ENCODE measurements at regions not wholly inside any gene's neighbourhood (a gene's known extent, or its start where the extent isn't known, plus 50 kb on each side); places are given as distances from the start of the nearest gene placed in this dataset.

DNA sequence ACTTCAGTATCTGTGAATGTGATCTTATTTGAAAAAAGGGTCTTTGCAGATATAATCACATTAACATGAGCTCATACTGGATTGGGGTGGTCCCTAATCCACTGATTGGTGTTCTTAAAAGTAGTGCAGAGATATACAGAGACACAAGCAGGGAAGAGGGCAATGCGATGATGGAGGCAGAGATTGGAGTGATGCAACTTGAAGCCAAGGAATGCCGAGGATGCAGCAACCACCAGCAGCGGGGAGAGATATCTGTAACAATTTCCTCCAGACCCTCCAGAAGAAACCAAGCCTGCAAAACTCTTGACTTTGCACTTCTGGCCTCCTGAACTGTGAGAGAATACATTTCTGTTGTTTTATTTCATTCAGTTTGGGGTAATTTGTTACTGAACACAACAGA lies 171.0 kb upstream of the MBNL1 start:
- intact Hi-C loops (cut with DNase I): no loop called here
- H3K4me1 ChIP-seq: peaks cover 0 to 11% (median 5%) of the 10 kb centered on the region in 3 donors
- WGBS, 2 donors: 73 to 90% methylated on average over 3 of the region's 3 CpGs
- H3K27ac ChIP-seq: no peak overlapping the region
- H3K4me3 ChIP-seq: no peak overlapping the region
- H3K9me3 ChIP-seq: no peaks in the 10 kb centered on the region
- H3K27me3 ChIP-seq: no peaks in the 10 kb centered on the region
- TF ChIP-seq, protein P1, sequence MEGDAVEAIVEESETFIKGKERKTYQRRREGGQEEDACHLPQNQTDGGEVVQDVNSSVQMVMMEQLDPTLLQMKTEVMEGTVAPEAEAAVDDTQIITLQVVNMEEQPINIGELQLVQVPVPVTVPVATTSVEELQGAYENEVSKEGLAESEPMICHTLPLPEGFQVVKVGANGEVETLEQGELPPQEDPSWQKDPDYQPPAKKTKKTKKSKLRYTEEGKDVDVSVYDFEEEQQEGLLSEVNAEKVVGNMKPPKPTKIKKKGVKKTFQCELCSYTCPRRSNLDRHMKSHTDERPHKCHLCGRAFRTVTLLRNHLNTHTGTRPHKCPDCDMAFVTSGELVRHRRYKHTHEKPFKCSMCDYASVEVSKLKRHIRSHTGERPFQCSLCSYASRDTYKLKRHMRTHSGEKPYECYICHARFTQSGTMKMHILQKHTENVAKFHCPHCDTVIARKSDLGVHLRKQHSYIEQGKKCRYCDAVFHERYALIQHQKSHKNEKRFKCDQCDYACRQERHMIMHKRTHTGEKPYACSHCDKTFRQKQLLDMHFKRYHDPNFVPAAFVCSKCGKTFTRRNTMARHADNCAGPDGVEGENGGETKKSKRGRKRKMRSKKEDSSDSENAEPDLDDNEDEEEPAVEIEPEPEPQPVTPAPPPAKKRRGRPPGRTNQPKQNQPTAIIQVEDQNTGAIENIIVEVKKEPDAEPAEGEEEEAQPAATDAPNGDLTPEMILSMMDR (IDR thresholded peaks at IDR 0.05): no peak
- no peak for TF ChIP-seq POLR2A (IDR thresholded peaks at IDR 0.05)
- DNase-seq: no peak
- H3K36me3 ChIP-seq: no peaks in the 10 kb centered on the region

GRCh38 chr3:152100491-152101132 lies 168.1 kb upstream of the MBNL1 start:
- no peaks in the 10 kb centered on the region for H3K36me3 ChIP-seq
- 73 to 83% methylated on average over 3 of the region's 3 CpGs for WGBS, 2 donors
- DNase-seq: no peak
- TF ChIP-seq, protein P1 (IDR thresholded peaks at IDR 0.05): no peak
- TF ChIP-seq POLR2A (IDR thresholded peaks at IDR 0.05): no peak
- peaks cover 0 to 11% (median 5%) of the 10 kb centered on the region in 3 donors for H3K4me1 ChIP-seq
- H3K27me3 ChIP-seq: no peaks in the 10 kb centered on the region
- intact Hi-C loops (cut with DNase I): no loop called here
- H3K4me3 ChIP-seq: no peak overlapping the region
- no peak overlapping the region for H3K27ac ChIP-seq
- no peaks in the 10 kb centered on the region for H3K9me3 ChIP-seq

GRCh38 chr3:152102410-152102809 lies 166.3 kb upstream of the MBNL1 start:
- intact Hi-C loops (cut with DNase I): no loop called here

DNA sequence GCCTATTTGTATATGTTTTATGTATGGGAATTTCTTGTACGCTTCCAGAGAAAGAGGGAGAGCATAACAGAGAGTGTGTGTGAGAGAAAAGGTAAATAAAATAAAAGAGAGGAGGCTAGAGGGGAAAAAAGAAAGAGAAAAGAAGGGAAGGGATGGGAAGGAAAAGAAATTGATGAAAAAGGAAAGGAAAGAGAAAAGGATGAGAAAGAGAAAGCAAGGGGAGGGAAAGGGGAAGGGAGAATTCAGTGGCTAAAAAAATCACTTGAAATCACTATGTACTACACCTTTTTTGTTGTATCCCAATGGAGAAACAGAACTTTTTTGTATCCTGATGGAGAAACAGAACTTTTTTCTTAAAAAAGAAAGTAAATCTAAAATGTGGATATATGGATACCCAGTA lies 165.5 kb upstream of the MBNL1 start:
- no peaks in the 10 kb centered on the region for H3K9me3 ChIP-seq
- 89 to 91% methylated on average over 1 of the region's 1 CpG for WGBS, 2 donors
- H3K4me1 ChIP-seq: no peaks in the 10 kb centered on the region
- no peaks in the 10 kb centered on the region for H3K27me3 ChIP-seq
- no peaks in the 10 kb centered on the region for H3K36me3 ChIP-seq
- intact Hi-C loops (cut with DNase I): no loop called here
- TF ChIP-seq, protein P1 (IDR thresholded peaks at IDR 0.05): no peak
- TF ChIP-seq POLR2A (IDR thresholded peaks at IDR 0.05): no peak
- no peak overlapping the region for H3K27ac ChIP-seq
- no peak overlapping the region for H3K4me3 ChIP-seq
- DNase-seq: no peak

More at GRCh38 chr3:152102410-152102809, 166.3 kb upstream of the MBNL1 start:
- no peak for TF ChIP-seq POLR2A (IDR thresholded peaks at IDR 0.05)
- TF ChIP-seq, protein P1 (IDR thresholded peaks at IDR 0.05): no peak
- peaks cover 0 to 6% (median 5%) of the 10 kb centered on the region in 3 donors for H3K4me1 ChIP-seq
- H3K27me3 ChIP-seq: no peaks in the 10 kb centered on the region
- no peaks in the 10 kb centered on the region for H3K9me3 ChIP-seq
- no peak for DNase-seq
- no peak overlapping the region for H3K27ac ChIP-seq
- WGBS, 2 donors: 76 to 90% methylated on average over 7 of the region's 7 CpGs
- no peaks in the 10 kb centered on the region for H3K36me3 ChIP-seq
- H3K4me3 ChIP-seq: no peak overlapping the region

DNA sequence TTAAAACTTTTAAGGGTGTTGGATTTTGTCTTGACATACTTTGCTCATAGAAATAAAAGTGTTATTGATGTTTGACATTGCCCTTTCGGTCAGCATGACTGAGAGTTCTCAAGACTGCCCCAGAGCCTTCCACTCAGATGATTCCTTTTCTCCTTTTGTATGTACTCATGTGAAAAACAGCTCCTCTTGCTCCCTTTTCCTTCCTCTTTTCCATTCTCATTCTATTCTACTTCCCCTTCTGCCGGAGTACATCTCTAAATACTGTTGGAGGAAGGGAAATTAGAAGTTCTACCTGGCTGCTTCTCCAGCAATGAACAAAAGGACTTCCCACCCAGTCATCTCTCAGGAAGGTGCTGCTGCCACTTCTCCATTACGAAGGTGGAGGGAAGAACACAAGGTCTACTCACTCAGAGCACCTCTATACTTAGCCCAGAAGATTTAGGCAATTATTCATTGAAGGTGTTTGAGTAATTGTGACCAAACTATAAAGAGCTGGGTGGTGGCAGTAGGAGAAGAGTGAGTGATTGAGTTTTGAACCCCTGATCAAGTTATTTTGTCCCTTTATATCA lies 163.8 kb upstream of the MBNL1 start:
- Histone ChIP-seq H3K9me3 (no peaks in the 10 kb centered on the region), H3K4me3 (no peak overlapping the region), H3K4me1 (no peaks in the 10 kb centered on the region), H3K36me3 (no peaks in the 10 kb centered on the region), H3K27me3 (no peaks in the 10 kb centered on the region), H3K27ac (no peak overlapping the region)
- TF ChIP-seq POLR2A (IDR thresholded peaks at IDR 0.05): no peak
- TF ChIP-seq, protein P1 (IDR thresholded peaks at IDR 0.05): no peak
- intact Hi-C loops (cut with DNase I): no loop called here
- WGBS, 2 donors: 69 to 85% methylated on average over 3 of the region's 3 CpGs
- DNase-seq: no peak

Data from esophagus squamous epithelium (tissue), 5 donors.